ENCODE measurements at regions not wholly inside any gene's neighbourhood (a gene's known extent, or its start where the extent isn't known, plus 50 kb on each side); places are given as distances from the start of the nearest gene placed in this dataset.
"Not testable (repeated sequence)": the region's sequence is repeated elsewhere in the genome, so short reads cannot be mapped to it uniquely, and the experiment has no call there.

DNA sequence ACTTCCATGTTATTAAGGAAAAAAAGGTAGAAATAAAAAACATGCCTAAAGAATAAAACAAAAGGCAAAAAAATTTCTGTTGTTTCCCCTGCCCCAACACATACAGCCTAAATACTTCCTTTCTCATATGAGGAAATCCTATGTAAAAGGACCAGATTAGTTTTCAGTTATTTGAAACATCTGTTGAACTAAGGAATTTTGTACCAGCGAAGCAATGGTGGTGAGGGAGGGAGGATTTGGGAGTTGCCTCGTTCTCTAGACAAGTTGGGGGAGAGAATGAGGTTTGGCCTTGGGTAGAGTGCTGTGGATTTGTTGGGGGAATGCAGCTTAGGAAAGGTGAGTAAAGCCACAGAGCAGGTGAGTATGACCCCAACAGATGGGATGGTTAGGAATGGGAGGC is 141.5 kb upstream of the RFLNA start:
- DNase-seq (ENCODE audit: low read depth, low spot score): no peak
- TF ChIP-seq CTCF (IDR thresholded peaks at IDR 0.05; ENCODE audit: low read depth, low read length): no peak
- no peak overlapping the region for H3K4me3 ChIP-seq (ENCODE audit: low read depth, low read length)
- in situ Hi-C loops (cut with HindIII; ENCODE audit: low sequenced_read_pairs): no loop called here

GRCh38 chr12:124157406-124157805 is 137.5 kb upstream of the RFLNA start:
- in situ Hi-C loops (cut with HindIII; ENCODE audit: low sequenced_read_pairs): no loop called here
- H3K4me3 ChIP-seq (ENCODE audit: low read depth, low read length): no peak overlapping the region
- DNase-seq (ENCODE audit: low read depth, low spot score): no peak
- TF ChIP-seq CTCF (IDR thresholded peaks at IDR 0.05; ENCODE audit: low read depth, low read length): no peak

GRCh38 chr12:124159655-124160054 is 135.2 kb upstream of the RFLNA start:
- no peak for TF ChIP-seq CTCF (IDR thresholded peaks at IDR 0.05; ENCODE audit: low read depth, low read length)
- in situ Hi-C loops (cut with HindIII; ENCODE audit: low sequenced_read_pairs): no loop called here
- no peak for DNase-seq (ENCODE audit: low read depth, low spot score)
- H3K4me3 ChIP-seq (ENCODE audit: low read depth, low read length): no peak overlapping the region

GRCh38 chr12:124160097-124160756 is 134.7 kb upstream of the RFLNA start:
- no peak overlapping the region for H3K4me3 ChIP-seq (ENCODE audit: low read depth, low read length)
- no peak for DNase-seq (ENCODE audit: low read depth, low spot score)
- no peak for TF ChIP-seq CTCF (IDR thresholded peaks at IDR 0.05; ENCODE audit: low read depth, low read length)
- in situ Hi-C loops (cut with HindIII; ENCODE audit: low sequenced_read_pairs): no loop called here

- in situ Hi-C loops (cut with HindIII; ENCODE audit: low sequenced_read_pairs); H3K4me3 ChIP-seq (ENCODE audit: low read depth, low read length); DNase-seq (ENCODE audit: low read depth, low spot score): not testable (repeated sequence)
These were observed 133.5 kb upstream of the RFLNA start for GRCh38 chr12:124161402-124161801.

DNA sequence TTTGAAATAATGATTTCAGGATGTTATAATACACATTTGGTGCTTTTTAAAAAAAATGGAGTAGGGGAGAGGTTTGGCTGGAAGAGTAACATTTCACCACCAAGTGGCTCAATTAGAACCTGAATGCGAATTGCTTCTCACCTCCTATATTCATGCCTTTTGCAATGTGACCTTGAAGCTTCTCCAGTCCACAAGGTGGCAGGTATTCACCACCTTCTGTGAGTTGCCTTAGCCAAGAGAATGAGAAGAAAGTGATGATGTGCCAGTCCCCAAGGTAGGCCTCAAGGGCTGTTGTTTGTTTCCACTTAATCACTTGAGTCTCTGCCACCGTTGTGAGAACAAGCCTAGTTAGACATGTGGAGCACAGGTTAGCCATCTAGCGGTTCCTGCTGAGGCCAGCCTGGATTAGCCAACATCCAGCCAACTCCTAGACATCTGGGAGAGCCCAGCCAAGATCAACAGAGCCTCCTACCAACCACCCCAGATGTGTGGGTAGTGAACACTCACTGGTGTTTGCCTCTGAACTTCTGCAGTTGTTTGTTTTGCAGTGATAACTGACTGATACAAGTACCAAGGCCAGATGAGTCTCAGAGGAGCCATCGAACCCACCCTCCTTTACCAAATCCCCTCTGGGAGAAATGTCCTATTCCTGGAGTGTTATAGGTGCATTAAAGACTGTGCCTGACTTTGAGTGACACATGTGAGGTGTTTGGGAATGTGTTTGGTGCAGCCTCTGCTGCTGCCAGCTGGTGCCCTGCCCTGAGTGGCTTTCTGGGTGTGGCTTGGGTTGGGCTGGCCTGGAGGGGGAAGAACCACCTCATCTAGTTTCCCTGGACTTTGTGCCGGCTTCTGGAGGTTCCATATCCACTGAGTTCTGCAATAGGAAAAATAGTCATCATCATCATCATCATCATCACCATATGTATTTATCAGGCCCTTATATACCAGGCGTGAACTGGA is 132.5 kb upstream of the RFLNA start:
- no peak for TF ChIP-seq CTCF (IDR thresholded peaks at IDR 0.05; ENCODE audit: low read depth, low read length)
- no peak for DNase-seq (ENCODE audit: low read depth, low spot score)
- in situ Hi-C loops (cut with HindIII; ENCODE audit: low sequenced_read_pairs): no loop called here

GRCh38 chr12:124165695-124166094 is 129.2 kb upstream of the RFLNA start:
- no peak for TF ChIP-seq CTCF (IDR thresholded peaks at IDR 0.05; ENCODE audit: low read depth, low read length)
- no peak overlapping the region for H3K4me3 ChIP-seq (ENCODE audit: low read depth, low read length)
- in situ Hi-C loops (cut with HindIII; ENCODE audit: low sequenced_read_pairs): no loop called here
- no peak for DNase-seq (ENCODE audit: low read depth, low spot score)

More for the DNA sequence above, 132.5 kb upstream of the RFLNA start:
- H3K4me3 ChIP-seq (ENCODE audit: low read depth, low read length): no peak overlapping the region
